ENCODE measurements at regions not wholly inside any gene's neighbourhood (a gene's known extent, or its start where the extent isn't known, plus 50 kb on each side); places are given as distances from the start of the nearest gene placed in this dataset.

DNA sequence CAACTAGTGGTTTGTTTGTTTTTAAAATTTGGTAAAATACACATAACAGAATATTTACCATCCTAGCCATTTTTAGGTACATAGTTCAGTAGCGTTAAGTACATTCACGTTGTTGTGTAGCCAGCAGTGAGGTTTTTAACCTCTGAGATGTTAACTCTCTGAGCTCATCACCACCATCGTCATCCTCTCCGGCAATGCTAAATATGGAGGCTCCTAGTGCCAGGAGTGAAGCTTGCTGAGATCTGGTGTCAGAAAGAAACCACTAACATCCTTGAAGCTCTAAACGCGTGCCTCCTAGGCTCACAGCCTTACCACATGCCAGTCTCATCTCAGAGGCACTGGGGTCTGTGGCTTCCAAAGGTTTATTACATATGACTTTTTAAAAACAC lies 330.2 kb upstream of the B3GAT1 start:
- no peak for TF ChIP-seq CTCF (IDR thresholded peaks at IDR 0.05; ENCODE audit: borderline replicate concordance, control extremely low read depth, extremely low read depth, insufficient read depth, missing control alignments)
- in situ Hi-C loops (cut with MboI; ENCODE audit: low sequenced_read_pairs, unreplicated experiment) = no loop called here
- no peak for DNase-seq (ENCODE audit: low spot score)

- in situ Hi-C loops (cut with MboI; ENCODE audit: low sequenced_read_pairs, unreplicated experiment) = no loop called here
- DNase-seq (ENCODE audit: low spot score) = no peak
- no peak for TF ChIP-seq CTCF (IDR thresholded peaks at IDR 0.05; ENCODE audit: borderline replicate concordance, control extremely low read depth, extremely low read depth, insufficient read depth, missing control alignments)
Observed at GRCh38 chr11:134741453-134742223, 329.6 kb upstream of the B3GAT1 start.

DNA sequence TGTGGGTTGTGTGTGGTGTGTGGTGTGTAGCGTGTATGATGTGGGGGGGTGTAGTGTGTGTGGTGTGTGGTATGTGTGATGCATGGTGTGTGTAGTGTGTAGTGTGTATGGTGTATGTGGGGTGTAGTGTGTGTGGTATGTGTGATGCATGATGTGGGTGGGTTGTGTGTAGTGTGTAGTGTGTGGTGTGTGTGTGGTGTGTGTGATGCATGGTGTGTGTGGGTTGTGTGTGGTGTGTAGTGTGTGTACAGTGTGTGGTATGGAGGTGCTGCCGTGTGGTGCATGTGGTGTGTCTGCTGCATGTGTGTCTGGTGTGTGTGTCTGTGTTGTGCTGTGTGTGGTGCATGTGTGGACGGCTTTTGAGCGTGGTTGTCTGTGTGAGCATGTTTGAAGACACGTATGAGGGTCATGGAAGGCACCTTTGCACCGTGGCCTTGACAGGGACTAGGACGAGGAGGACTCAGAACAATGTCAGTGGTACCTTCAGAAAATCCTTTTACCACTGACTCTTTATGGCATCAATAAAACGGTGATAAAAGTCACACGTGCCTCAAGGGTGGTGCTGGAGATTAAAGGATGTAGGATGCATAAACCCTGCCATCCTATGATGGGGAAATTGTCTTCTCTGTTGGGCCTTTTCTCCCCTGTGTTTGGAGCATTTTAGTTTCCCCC lies 328.7 kb upstream of the B3GAT1 start:
- in situ Hi-C loops (cut with MboI; ENCODE audit: low sequenced_read_pairs, unreplicated experiment) = no loop called here
- TF ChIP-seq CTCF (IDR thresholded peaks at IDR 0.05; ENCODE audit: borderline replicate concordance, control extremely low read depth, extremely low read depth, insufficient read depth, missing control alignments) = no peak
- DNase-seq (ENCODE audit: low spot score) = no peak

- TF ChIP-seq CTCF (IDR thresholded peaks at IDR 0.05; ENCODE audit: borderline replicate concordance, control extremely low read depth, extremely low read depth, insufficient read depth, missing control alignments) = no peak
- no peak for DNase-seq (ENCODE audit: low spot score)
- in situ Hi-C loops (cut with MboI; ENCODE audit: low sequenced_read_pairs, unreplicated experiment) = no loop called here
Observed at GRCh38 chr11:134739136-134739535, 327.1 kb upstream of the B3GAT1 start.

- in situ Hi-C loops (cut with MboI; ENCODE audit: low sequenced_read_pairs, unreplicated experiment) = no loop called here
- TF ChIP-seq CTCF (IDR thresholded peaks at IDR 0.05; ENCODE audit: borderline replicate concordance, control extremely low read depth, extremely low read depth, insufficient read depth, missing control alignments) = no peak
Observed at GRCh38 chr11:134738581-134738980, 326.5 kb upstream of the B3GAT1 start.

GRCh38 chr11:134737563-134738510 lies 325.8 kb upstream of the B3GAT1 start:
- no peak for DNase-seq (ENCODE audit: low spot score)
- in situ Hi-C loops (cut with MboI; ENCODE audit: low sequenced_read_pairs, unreplicated experiment) = no loop called here
- no peak for TF ChIP-seq CTCF (IDR thresholded peaks at IDR 0.05; ENCODE audit: borderline replicate concordance, control extremely low read depth, extremely low read depth, insufficient read depth, missing control alignments)

More at GRCh38 chr11:134738581-134738980, 326.5 kb upstream of the B3GAT1 start:
- no peak for DNase-seq (ENCODE audit: low spot score)

All from GM13976 (cell line).